AG09319 (cell line): ENCODE measurements at regions not wholly inside any gene's neighbourhood (a gene's known extent, or its start where the extent isn't known, plus 50 kb on each side); places are given as distances from the start of the nearest gene placed in this dataset.
A peak's percentile ranks its signal among the peaks of the same experiment; 100 is the strongest.
"Not testable (repeated sequence)": the region's sequence is repeated elsewhere in the genome, so short reads cannot be mapped to it uniquely, and the experiment has no call there.

Source experiments
- DNase-seq: peaks from one replicate; pipeline ENCODE4 v3.0.0-alpha.2; 2010; ENCODE audit warnings: low read depth; ENCODE audit errors: extremely low read depth
- CTCF ChIP-seq: IDR thresholded peaks from 2 replicates; pipeline ENCODE4 v1.5.1; 2011; ENCODE audit warnings: low read depth, mild to moderate bottlenecking, inconsistent platforms, low read length, moderate library complexity

- peak; percentile 45 for DNase-seq
- TF ChIP-seq CTCF = no peak
Measured at GRCh38 chr3:177904621-177905020, 631.6 kb upstream of the KCNMB2 start.

GRCh38 chr3:177905173-177906125 lies 630.8 kb upstream of the KCNMB2 start:
- TF ChIP-seq CTCF = no peak
- peak; percentile 92 for DNase-seq

GRCh38 chr3:177906126-177906511 lies 630.1 kb upstream of the KCNMB2 start:
- DNase-seq = peak; percentile 65
- no peak; the same call in 1 of the 2 replicates for TF ChIP-seq CTCF

- no peak for DNase-seq
- no peak for TF ChIP-seq CTCF
Measured at GRCh38 chr3:177906578-177907229, 629.5 kb upstream of the KCNMB2 start.

- not testable (repeated sequence) for DNase-seq
Measured at GRCh38 chr3:177909530-177909929, 626.7 kb upstream of the KCNMB2 start.

- TF ChIP-seq CTCF = no peak
- DNase-seq = no peak
Measured at GRCh38 chr3:177914224-177914623, 622.0 kb upstream of the KCNMB2 start.

GRCh38 chr3:177916461-177916860 lies 619.8 kb upstream of the KCNMB2 start:
- DNase-seq = no peak
- TF ChIP-seq CTCF = no peak
